GM18520 (cell line): ENCODE measurements at regions not wholly inside any gene's neighbourhood (a gene's known extent, or its start where the extent isn't known, plus 50 kb on each side); places are given as distances from the start of the nearest gene placed in this dataset.

Experiments used
- ATAC-seq: cut with Tn5 transposase; IDR thresholded peaks from one replicate; pipeline ENCODE4 v1.9.1; 2021; ENCODE audit not compliant: unreplicated experiment

DNA sequence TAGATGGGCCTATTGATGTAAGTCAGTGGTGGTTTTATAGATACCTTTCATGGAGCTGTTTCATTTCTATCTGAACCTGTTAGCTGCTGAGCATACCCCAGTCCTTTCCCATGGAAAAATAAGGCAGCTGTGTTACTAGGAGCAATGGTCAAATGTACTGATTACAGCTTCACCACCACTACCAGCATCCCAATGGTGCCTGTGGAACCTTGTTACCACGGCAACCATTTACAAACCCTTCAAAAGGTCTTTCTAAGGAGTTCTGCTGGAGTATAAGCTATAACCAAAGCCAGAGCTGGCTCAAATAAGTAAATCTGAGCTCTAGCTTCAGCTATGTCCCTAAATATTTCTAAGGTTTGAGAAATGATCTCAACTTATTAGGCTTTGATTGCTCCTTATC lies 133.4 kb upstream of the ACP3 start:
- no peak for ATAC-seq

- no peak for ATAC-seq
Measured at GRCh38 chr3:132187746-132188145, 129.5 kb upstream of the ACP3 start.

DNA sequence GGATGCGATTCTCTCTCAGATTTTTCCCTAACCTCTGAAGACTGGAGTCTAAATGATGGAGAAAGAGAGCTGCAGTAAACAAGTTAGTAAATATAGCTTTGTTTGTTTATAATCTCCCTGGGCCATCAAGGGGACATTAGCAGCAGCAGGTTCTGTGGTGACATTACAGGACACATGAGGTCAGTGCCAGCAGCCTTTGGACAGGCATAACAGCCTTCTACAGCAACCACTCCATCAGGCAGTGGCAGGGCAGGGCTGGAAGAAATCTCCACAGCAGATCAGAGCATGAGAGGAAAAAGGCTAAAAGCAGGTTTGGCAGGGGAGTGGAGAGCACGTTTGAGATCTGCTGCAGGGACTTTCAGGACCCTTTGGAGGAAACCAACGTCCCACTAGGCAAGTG lies 127.6 kb upstream of the ACP3 start:
- no peak for ATAC-seq

- ATAC-seq, result no peak
Measured at GRCh38 chr3:132196113-132196512, 121.1 kb upstream of the ACP3 start.

GRCh38 chr3:132198516-132198915 lies 118.7 kb upstream of the ACP3 start:
- no peak for ATAC-seq

- ATAC-seq, result no peak
Measured at GRCh38 chr3:132199451-132199850, 117.8 kb upstream of the ACP3 start.

GRCh38 chr3:132202586-132202985 lies 114.6 kb upstream of the ACP3 start:
- ATAC-seq, result no peak

- ATAC-seq, result no peak
Measured at GRCh38 chr3:132203889-132204596, 113.2 kb upstream of the ACP3 start.

- ATAC-seq, result no peak
Measured at GRCh38 chr3:132205609-132206008, 111.6 kb upstream of the ACP3 start.

DNA sequence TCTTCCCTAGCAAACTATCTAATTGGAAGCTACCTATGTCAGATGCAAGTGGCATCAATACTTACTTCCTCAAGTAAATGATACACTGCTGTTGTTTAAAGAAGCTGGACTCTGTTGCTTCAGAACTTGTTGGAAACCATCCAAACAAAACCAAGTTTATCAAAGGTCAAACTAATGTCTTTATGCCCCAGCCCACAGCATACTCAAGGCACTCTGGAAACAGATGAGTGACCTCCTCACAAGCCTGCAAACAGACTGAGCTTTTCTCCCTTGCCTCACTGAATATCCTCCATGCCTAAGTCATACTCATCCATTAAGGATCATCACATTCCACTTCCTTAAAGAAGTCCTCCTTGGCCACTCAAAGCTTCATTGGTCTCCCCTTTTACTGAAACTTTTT lies 107.4 kb upstream of the ACP3 start:
- no peak for ATAC-seq

DNA sequence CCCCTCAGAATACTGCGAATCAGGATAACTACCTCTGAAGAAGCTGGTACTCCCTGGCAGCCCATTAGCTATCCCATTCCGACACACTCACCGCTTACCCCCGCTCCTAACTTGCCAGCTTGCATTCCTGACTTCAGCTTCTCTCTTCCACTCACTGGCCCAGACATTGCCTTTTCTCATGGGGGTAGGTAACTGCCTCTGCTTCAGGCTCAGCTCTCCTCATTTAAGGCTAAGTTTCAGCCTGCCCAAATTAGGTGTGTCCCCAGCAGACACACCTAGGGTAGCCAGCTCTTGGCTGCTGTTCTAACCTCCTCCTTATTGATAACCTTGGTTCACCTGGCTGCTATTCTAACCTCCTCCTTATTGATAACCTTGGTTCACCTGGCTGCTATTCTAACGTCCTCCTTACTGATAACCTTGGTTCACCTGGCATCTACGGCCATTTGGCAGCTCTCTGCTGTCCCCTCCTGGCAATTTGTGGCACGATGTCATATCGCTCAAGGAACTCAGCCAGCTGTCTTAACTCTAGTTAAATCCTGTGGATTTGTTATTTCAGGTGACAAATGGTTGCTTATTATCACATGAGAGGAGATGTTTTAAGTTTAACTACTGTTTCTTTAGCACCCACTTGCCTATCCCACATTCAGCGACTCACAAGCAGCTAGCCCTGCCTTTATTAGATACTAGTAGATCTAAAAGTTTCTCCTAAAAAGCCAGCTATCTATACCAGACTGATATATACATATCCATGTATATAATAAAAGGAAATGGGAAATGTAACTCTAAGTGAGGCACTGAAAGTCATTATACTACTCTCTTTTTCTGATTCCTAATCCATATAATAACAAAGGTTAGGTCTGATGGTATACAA lies 106.5 kb upstream of the ACP3 start:
- no peak for ATAC-seq

GRCh38 chr3:132211896-132212295 lies 105.3 kb upstream of the ACP3 start:
- ATAC-seq, result no peak

- ATAC-seq, result no peak
Measured at GRCh38 chr3:132218817-132219755, 98.1 kb upstream of the ACP3 start.

DNA sequence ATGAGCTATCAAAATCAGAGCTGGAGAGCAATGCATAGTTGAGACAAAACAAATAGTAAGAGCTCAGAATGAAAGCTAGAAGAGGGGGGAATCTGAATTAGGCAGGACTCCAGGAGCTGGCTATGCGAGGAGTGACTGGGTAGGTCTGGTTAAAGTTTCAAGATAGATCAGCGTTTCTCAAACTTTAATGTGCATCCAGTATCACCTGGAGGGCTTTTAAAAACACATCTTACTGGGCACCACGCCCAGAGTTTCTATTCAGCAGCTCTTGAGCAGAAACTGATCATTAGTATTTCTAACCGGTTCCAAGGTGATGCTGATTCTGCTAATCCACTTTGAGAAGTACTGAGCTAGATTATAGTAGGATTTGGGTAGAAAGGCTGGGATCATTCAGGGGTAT lies 96.2 kb upstream of the ACP3 start:
- ATAC-seq, result no peak

GRCh38 chr3:132222868-132223538 lies 94.2 kb upstream of the ACP3 start:
- ATAC-seq, result no peak

- ATAC-seq, result no peak
Measured at GRCh38 chr3:132225664-132226063, 91.5 kb upstream of the ACP3 start.

DNA sequence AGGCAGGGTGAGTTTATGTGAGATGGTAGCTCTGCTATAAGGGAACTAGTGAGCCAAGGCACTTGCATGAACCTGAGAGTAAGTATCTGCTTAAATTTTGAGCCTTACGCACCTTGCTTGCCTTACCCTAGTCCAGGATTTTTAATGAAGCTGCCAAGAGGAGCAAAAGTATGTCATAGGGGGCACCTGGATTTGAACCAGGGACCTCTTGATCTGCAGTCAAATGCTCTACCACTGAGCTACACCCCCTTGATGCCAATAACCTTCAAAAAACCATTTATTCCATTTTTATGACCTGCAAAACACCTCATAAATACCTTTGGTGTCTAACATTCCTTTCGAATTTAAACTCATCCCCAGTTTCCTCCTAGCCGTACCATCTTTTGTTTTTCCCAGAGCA lies 88.3 kb upstream of the ACP3 start:
- no peak for ATAC-seq

DNA sequence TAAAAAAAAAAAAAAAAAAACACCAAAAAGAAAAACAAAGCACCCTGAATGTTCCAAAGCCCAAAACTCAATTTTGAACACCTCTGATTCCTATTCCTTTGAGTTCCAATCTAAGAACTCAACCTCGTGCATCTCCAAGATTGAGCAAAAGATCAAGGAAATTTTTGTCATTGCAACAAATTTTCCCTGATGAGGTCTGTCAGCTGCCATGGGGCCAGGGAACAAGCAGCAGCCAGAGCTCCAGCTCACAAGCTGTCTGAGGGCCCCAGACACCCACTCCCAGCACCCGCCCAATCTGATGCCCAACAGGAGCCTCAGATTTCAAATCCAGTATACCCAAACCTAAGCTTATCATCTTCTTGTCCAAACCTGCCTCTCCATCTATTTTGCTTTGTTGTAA lies 87.6 kb upstream of the ACP3 start:
- no peak for ATAC-seq

DNA sequence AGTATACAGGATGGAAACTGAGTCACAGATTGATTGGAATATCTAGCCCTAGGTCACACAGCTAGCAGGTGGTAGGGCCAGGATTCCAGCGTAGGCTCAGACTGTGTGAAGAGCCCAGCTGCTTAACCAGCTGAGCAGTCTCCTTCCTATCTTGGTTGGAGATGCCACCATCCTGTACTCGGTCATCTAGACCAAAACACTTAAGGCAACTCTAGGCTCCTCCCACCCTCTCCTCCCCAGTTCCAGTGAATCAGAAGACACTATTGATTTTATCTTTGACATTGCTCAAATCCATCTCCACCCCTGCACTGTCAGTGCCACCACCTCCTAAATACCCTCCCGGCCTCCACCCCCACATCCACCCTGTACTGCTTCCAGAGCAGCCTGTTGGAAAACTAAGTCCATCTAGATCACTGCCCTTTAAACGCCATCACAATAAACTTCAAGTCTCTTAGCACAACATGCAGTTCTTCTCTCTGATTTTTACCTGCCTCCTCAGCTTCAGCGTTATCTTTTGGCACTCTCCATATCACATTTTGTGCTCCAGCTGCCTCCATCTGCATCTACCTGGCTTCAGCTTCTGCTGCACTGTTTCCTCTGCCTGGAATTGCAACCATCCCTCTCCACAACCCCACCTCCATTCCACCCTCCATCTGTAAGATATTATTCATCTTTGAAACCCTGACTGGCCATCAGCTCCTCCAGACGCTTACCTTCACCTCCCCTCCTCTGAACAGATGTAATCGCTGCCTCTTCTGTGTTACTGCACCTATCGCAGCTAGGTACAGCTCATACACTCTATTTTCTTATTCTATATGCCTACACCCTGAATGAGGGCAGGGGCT lies 86.8 kb upstream of the ACP3 start:
- no peak for ATAC-seq

- no peak for ATAC-seq
Measured at GRCh38 chr3:132231633-132232032, 85.6 kb upstream of the ACP3 start.
